ENCODE measurements at regions not wholly inside any gene's neighbourhood (a gene's known extent, or its start where the extent isn't known, plus 50 kb on each side); places are given as distances from the start of the nearest gene placed in this dataset.

GRCh38 chr9:129368444-129368978 lies 190.4 kb upstream of the IER5L start:
- no peak for TF ChIP-seq SMC3 (IDR thresholded peaks at IDR 0.05; ENCODE audit: low read depth, low read length)
- TF ChIP-seq USF2 (IDR thresholded peaks at IDR 0.05; ENCODE audit: borderline replicate concordance, low read depth, low read length) = no peak
- TF ChIP-seq POLR2AphosphoS5 (IDR thresholded peaks at IDR 0.05; ENCODE audit: low read depth, low read length) = no peak
- TF ChIP-seq, protein P1, sequence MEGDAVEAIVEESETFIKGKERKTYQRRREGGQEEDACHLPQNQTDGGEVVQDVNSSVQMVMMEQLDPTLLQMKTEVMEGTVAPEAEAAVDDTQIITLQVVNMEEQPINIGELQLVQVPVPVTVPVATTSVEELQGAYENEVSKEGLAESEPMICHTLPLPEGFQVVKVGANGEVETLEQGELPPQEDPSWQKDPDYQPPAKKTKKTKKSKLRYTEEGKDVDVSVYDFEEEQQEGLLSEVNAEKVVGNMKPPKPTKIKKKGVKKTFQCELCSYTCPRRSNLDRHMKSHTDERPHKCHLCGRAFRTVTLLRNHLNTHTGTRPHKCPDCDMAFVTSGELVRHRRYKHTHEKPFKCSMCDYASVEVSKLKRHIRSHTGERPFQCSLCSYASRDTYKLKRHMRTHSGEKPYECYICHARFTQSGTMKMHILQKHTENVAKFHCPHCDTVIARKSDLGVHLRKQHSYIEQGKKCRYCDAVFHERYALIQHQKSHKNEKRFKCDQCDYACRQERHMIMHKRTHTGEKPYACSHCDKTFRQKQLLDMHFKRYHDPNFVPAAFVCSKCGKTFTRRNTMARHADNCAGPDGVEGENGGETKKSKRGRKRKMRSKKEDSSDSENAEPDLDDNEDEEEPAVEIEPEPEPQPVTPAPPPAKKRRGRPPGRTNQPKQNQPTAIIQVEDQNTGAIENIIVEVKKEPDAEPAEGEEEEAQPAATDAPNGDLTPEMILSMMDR (IDR thresholded peaks at IDR 0.05) = no peak
- TF ChIP-seq, protein P2, sequence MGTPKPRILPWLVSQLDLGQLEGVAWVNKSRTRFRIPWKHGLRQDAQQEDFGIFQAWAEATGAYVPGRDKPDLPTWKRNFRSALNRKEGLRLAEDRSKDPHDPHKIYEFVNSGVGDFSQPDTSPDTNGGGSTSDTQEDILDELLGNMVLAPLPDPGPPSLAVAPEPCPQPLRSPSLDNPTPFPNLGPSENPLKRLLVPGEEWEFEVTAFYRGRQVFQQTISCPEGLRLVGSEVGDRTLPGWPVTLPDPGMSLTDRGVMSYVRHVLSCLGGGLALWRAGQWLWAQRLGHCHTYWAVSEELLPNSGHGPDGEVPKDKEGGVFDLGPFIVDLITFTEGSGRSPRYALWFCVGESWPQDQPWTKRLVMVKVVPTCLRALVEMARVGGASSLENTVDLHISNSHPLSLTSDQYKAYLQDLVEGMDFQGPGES (IDR thresholded peaks at IDR 0.05; ENCODE audit: low read depth, low read length) = no peak
- no peak for TF ChIP-seq SIN3A (IDR thresholded peaks at IDR 0.05; ENCODE audit: borderline replicate concordance, low read depth, low read length)
- TF ChIP-seq RFX5 (IDR thresholded peaks at IDR 0.05; ENCODE audit: low read length) = no peak
- no peak for TF ChIP-seq EP300 (IDR thresholded peaks at IDR 0.05; ENCODE audit: borderline replicate concordance in 1 of 2, low read depth in 1 of 2, low read length in 1 of 2)
- TF ChIP-seq, protein P3, sequence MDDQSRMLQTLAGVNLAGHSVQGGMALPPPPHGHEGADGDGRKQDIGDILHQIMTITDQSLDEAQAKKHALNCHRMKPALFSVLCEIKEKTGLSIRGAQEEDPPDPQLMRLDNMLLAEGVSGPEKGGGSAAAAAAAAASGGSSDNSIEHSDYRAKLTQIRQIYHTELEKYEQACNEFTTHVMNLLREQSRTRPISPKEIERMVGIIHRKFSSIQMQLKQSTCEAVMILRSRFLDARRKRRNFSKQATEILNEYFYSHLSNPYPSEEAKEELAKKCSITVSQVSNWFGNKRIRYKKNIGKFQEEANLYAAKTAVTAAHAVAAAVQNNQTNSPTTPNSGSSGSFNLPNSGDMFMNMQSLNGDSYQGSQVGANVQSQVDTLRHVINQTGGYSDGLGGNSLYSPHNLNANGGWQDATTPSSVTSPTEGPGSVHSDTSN (IDR thresholded peaks at IDR 0.05) = no peak
